Left kidney (tissue), 1 donor: ENCODE measurements at regions not wholly inside any gene's neighbourhood (a gene's known extent, or its start where the extent isn't known, plus 50 kb on each side); places are given as distances from the start of the nearest gene placed in this dataset.
"Not testable (repeated sequence)": the region's sequence is repeated elsewhere in the genome, so short reads cannot be mapped to it uniquely, and the experiment has no call there.

Source experiments
- DNase-seq: peaks from one replicate; pipeline ENCODE4 v3.0.0-alpha.2; 2013

GRCh38 chrX:106220177-106220576 is 52.1 kb downstream of the PWWP3B start:
- DNase-seq: no peak

GRCh38 chrX:106243376-106243775 is 75.3 kb downstream of the PWWP3B start:
- DNase-seq: no peak

DNA sequence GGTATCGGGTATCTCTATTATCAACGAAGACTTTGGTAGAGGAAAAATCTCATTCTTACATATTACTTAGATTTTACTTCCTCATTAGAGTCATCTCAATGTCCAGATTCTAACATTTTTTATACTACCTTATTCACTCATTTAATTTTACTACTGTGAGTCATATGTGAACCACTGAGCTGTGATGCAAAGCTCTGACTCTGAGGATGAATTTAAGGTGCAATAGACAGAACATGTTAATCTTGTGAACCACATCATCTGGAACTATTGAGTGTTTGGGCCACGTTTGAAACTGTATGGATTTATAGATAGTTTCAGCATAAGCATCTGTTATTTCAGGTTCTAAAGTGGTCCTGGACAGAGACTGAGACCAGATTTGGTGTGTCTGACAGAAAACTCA is 78.4 kb downstream of the PWWP3B start:
- no peak for DNase-seq

DNA sequence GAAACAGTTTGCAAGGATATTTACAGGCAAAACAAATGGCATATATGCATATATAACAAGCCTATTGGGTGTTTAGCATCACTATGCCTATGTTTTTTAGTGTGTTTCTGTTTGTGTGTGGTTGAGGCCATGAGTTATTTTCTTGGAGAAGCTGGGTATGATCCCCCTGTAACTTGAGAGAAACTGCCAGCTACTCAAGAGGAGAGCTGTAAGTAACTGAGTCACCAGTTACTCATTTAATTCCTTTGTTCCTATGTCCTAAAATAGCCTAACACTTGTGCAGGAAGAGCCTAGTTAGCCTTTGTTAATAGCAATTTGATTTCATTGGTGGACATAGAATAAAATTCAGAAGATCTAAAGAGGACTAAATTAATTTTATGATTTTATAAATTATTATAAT is 79.1 kb downstream of the PWWP3B start:
- DNase-seq: no peak

- no peak for DNase-seq
Observed at GRCh38 chrX:106249706-106250379, 81.7 kb downstream of the PWWP3B start.

DNA sequence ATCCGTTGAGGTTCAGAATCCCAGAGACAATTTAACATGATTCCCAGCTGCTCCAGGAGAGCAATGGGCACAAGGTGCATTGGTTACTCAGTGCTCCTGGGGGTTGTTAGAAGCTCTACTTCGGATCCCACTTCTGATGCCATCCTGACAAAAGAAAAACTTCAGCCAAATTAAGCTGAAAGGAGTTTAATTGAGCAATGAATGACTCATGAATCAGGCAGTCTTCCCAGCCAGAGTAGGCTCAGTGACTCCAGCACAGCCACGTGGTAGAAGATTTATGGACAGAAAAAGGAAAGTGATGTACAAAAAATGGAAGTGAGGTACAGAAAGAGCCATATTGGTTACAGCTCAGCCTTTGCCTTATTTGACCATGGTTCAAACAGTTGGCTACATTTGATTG is 95.7 kb downstream of the PWWP3B start:
- no peak for DNase-seq

DNA sequence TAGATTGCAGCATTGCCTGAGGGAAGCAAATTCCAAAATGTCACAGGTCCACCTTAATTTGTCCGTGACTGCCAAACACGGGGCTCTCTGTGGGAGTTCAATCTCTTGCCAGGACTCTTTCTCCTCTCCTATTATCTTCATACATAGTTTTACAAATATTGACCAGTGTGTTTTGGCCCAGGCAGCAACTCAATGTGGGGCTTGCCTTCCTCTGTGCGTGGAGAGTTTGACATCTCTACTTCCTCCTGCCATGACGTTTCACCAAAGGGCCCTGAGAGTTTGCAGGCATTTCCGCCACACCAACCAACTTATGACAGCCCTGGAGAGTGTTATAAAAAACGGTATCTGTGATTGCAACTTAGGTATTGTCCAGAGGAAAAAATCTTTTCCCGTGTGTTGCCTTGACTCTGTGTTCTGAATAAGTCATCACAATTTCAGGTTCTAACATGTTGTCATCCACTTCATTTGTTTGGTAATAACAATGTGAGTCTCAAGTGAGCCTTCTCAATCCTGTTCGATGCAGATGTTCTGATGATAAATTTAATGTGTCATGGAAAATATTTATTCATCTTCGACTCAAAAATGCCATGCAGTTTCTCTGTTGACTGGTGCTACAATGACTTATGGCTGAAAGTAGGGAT is 106.0 kb downstream of the PWWP3B start:
- DNase-seq: not testable (repeated sequence)

DNA sequence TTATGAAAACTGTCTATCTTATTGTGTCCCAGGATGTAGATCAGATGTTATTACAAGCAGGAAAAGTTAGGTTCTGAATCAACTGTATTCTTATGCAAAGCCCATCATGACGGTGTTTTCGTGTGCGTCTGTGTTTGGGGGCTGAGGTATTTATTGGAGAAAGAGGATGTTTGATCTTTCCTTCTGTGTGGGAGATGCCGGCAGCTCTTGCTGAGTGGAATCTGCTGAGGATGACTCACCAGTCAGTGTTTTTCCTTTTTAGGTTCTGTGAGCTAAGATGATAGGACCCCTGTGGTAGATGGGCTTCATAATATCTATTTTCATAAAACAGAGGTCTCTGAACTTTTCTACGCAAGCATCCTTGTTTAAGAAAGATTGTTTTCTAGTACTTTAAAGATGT is 107.1 kb downstream of the PWWP3B start:
- not testable (repeated sequence) for DNase-seq

- DNase-seq: no peak
Observed at GRCh38 chrX:106278951-106279350, 110.8 kb downstream of the PWWP3B start.

DNA sequence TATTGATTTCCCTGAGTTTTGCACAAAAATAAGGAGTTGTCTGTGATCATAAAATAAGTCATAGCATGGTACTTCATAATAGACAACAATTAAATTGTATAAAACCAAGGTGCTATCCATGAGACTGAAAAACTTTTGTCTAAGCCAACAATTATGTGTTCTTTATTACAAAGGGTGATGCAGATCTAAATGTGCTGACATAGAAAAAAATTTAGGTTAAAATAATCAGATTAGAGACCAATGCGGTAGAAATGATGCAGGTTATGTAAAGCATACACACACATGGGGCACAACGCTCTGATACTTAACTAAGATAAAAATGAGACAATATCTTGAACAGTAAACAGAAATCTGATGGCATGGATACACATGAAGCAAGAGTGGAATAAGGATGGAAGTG is 113.3 kb downstream of the PWWP3B start:
- no peak for DNase-seq

- no peak for DNase-seq
Observed at GRCh38 chrX:106283841-106284240, 115.7 kb downstream of the PWWP3B start.

DNA sequence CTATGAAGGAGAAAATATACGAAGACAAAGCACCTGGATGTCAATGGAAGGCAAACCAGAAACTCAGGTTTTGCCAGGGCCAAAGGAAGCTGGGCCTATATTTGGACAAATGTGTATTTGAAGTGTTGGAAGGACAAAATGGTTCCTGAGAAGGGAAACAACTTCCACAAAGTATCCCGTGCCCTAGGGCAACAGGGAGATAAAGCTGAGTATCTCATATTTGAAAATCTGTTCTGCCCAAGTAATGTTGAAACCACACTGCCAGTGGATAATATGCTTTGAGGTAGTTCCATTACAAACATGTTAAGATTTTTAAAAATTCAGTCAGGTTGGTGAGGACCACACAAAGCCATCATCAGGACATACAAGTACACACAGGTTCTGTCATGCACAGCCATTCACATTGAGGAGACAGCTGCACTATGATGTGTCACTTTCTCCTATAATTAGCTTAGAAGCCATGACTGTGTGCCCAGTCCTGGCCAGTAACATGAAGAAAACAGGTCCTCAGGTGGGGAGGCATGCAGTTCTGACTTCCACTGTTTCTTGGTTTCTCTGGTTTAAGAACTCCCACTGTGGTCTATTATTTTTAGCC is 116.4 kb downstream of the PWWP3B start:
- no peak for DNase-seq

DNA sequence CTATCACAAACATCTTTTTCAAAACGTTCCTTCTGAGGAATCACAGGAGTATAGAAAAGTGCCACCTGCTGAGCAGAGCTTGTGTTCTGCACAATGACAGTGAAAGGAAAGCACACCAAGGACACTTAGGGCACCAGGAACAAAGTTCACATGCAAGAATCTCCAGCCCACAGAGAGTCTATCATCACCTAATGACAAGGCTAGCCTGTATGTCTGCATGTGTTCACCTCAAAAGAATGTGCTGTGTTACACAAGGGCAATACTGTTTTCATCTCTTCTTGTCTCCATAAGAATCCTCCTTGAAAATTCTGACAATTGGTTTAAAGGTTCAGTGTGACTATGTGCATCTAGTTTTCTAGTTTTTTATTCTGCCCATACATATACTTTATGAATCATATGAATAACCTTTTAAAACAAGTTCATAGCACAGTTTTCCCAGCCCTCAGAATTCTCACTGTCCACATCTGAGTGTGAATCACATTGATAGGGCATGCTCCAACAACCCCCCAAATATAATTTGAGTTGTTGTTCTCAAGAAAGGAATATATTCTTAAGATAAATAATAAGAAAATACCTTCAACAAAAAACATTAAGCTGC is 118.0 kb downstream of the PWWP3B start:
- no peak for DNase-seq

- not testable (repeated sequence) for DNase-seq
Observed at GRCh38 chrX:106290778-106291177, 122.7 kb downstream of the PWWP3B start.

DNA sequence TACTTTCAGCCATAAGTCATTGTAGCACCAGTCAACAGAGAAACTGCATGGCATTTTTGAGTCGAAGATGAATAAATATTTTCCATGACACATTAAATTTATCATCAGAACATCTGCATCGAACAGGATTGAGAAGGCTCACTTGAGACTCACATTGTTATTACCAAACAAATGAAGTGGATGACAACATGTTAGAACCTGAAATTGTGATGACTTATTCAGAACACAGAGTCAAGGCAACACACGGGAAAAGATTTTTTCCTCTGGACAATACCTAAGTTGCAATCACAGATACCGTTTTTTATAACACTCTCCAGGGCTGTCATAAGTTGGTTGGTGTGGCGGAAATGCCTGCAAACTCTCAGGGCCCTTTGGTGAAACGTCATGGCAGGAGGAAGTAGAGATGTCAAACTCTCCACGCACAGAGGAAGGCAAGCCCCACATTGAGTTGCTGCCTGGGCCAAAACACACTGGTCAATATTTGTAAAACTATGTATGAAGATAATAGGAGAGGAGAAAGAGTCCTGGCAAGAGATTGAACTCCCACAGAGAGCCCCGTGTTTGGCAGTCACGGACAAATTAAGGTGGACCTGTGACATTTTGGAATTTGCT is 123.8 kb downstream of the PWWP3B start:
- DNase-seq: not testable (repeated sequence)

DNA sequence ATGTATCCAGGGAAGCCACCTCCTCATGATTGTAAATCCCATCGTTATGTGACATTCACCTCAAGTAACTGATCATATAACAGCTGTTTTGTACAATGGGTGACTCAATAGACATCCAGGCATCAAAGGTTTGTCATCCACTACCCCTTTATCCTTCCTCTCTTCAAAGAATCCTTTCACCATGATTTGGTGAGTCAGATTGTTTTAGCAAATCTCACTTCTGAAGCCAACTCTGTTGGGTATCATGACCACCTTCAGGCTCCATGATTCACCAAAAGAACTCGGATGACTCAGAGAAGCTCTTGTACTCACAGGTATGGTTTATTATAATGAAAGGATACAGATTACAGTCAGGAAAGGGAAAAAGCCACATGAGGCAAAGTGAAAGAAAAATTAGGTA is 132.1 kb downstream of the PWWP3B start:
- no peak for DNase-seq

GRCh38 chrX:106300656-106301055 is 132.6 kb downstream of the PWWP3B start:
- DNase-seq: no peak

- DNase-seq: no peak
Observed at GRCh38 chrX:106302304-106302703, 134.2 kb downstream of the PWWP3B start.

GRCh38 chrX:106306391-106306947 is 138.4 kb downstream of the PWWP3B start:
- DNase-seq: no peak

DNA sequence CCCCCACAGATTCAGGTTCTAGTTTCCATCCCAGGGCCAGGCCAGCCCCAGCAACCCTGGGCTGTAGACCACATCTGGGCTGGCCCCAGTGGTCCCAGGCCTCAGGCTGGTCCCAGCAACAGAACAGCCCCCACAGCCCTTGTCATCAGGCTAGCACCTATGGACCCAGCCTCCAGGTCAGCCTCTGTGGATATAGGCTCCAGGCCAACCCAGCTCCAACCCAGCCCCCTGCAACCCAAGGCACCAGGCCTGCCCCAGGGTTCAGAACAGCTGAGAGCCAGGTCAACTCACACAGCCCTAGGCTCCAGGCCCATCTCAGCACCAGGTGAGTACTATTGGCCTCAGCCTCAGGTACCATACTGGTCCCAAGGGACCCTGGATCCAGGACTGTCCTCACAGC is 155.3 kb downstream of the PWWP3B start:
- DNase-seq: no peak

DNA sequence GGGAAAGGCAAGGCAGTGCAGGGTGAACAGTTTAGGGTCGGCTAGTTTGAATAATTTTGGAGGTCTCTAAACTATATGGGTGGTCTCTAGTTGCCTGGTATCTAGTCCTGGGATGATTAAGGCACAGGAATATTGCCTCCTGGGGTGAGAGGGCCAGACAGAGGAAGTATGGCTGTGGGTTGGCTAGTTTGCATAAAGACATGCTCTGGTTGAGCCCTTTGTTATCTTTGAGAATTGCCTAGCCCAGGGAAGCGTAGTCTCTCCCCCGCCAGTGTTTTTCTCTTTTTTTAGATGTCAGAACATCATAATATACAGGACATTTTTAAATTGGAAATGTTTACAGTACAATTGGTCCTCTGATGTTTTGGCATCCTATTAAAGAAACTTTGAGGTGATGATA is 163.5 kb downstream of the PWWP3B start:
- DNase-seq: no peak

DNA sequence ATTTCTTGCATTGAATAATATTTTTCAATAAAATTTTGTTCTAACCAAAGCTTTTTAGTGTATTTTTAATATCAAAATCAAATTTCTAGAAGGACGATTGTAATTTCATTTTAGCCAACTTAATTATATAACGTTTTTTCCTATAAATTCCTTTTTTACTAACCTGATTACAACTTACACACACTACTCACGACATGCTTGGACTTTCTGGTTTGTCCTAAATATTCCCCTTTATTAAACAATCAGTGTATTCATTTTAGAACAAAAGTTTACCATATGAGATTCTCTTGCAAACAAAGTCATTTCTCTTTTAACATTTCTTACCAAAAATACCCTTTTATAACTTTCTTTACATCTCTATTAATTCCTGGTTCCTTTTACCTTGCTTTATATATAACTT is 173.7 kb downstream of the PWWP3B start:
- DNase-seq: no peak

- DNase-seq: no peak
Observed at GRCh38 chrX:106356580-106356979, 188.5 kb downstream of the PWWP3B start.
